ENCODE measurements at regions not wholly inside any gene's neighbourhood (a gene's known extent, or its start where the extent isn't known, plus 50 kb on each side); places are given as distances from the start of the nearest gene placed in this dataset.

- H3K27ac ChIP-seq (ENCODE audit: low read depth in 2 of 2, low read length in 2 of 2): no peak overlapping the region
- H3K27me3 ChIP-seq (ENCODE audit: control insufficient read depth in 2 of 2, insufficient read depth in 2 of 2, low read length in 2 of 2): no peaks in the 10 kb centered on the region
- no peaks in the 10 kb centered on the region for H3K36me3 ChIP-seq (ENCODE audit: control insufficient read depth in 2 of 2, insufficient read depth in 2 of 2, low read length in 2 of 2)
- H3K4me3 ChIP-seq (ENCODE audit: low read length in 2 of 2): no peak overlapping the region
- no peaks in the 10 kb centered on the region for H3K4me1 ChIP-seq (ENCODE audit: control insufficient read depth in 2 of 2, insufficient read depth in 2 of 2, low read length in 2 of 2)
- H3K9me3 ChIP-seq (ENCODE audit: control insufficient read depth in 2 of 2, low read length in 2 of 2): peaks cover 0 to 2% of the 10 kb centered on the region in 2 donors
- no peak overlapping the region for H3K9ac ChIP-seq (ENCODE audit: low read depth in 1 of 2, low read length in 2 of 2)
These were observed 162.5 kb downstream of the IRX2 start for GRCh38 chr5:2588850-2589501.

GRCh38 chr5:2587189-2588031 is 164.1 kb downstream of the IRX2 start:
- no peak overlapping the region for H3K4me3 ChIP-seq (ENCODE audit: low read length in 2 of 2)
- no peak overlapping the region for H3K9ac ChIP-seq (ENCODE audit: low read depth in 1 of 2, low read length in 2 of 2)
- H3K4me1 ChIP-seq (ENCODE audit: control insufficient read depth in 2 of 2, insufficient read depth in 2 of 2, low read length in 2 of 2): no peaks in the 10 kb centered on the region
- peaks cover 0 to 5% of the 10 kb centered on the region in 2 donors for H3K9me3 ChIP-seq (ENCODE audit: control insufficient read depth in 2 of 2, low read length in 2 of 2)
- H3K27ac ChIP-seq (ENCODE audit: low read depth in 2 of 2, low read length in 2 of 2): no peak overlapping the region
- no peaks in the 10 kb centered on the region for H3K27me3 ChIP-seq (ENCODE audit: control insufficient read depth in 2 of 2, insufficient read depth in 2 of 2, low read length in 2 of 2)
- no peaks in the 10 kb centered on the region for H3K36me3 ChIP-seq (ENCODE audit: control insufficient read depth in 2 of 2, insufficient read depth in 2 of 2, low read length in 2 of 2)

DNA sequence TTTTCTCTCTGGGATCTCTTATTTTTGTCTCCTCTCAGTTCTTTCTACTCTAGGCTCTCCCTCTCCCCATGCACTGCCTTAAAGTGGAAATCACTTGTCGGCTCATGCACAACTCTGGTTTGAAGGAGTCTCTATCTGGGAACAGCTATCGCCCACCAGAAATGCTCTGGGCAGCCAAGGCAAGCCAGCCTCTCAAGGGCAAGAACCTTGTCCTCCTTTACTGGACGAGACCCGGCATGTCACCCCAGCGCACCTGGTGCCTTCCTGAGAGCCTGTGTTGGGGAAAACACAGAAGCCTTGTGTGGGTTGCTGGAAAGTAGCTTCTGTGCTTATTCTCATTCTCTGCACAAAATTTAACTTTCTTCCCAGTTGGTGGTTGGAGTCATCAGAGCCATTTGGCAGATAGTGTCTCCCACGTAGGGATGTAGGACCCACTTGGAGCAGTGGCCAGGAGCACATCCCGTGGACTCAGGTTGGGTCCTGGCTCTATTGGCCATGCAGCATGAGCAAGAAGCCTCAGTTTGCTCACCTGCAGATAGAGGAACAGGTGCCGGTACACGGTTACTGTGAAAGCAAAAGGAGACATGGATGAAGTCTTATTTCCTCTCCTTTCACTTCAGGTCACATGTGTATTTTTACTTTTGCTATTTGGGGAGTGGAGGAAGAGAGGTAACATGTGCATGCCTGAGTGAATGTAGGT is 165.3 kb downstream of the IRX2 start:
- Histone ChIP-seq H3K9me3 (ENCODE audit: control insufficient read depth in 2 of 2, low read length in 2 of 2) (peaks cover 0 to 5% of the 10 kb centered on the region in 2 donors), H3K36me3 (ENCODE audit: control insufficient read depth in 2 of 2, insufficient read depth in 2 of 2, low read length in 2 of 2) (no peaks in the 10 kb centered on the region), H3K9ac (ENCODE audit: low read depth in 1 of 2, low read length in 2 of 2) (no peak overlapping the region), H3K27ac (ENCODE audit: low read depth in 2 of 2, low read length in 2 of 2) (no peak overlapping the region), H3K27me3 (ENCODE audit: control insufficient read depth in 2 of 2, insufficient read depth in 2 of 2, low read length in 2 of 2) (no peaks in the 10 kb centered on the region), H3K4me1 (ENCODE audit: control insufficient read depth in 2 of 2, insufficient read depth in 2 of 2, low read length in 2 of 2) (no peaks in the 10 kb centered on the region), H3K4me3 (ENCODE audit: low read length in 2 of 2) (no peak overlapping the region)

DNA sequence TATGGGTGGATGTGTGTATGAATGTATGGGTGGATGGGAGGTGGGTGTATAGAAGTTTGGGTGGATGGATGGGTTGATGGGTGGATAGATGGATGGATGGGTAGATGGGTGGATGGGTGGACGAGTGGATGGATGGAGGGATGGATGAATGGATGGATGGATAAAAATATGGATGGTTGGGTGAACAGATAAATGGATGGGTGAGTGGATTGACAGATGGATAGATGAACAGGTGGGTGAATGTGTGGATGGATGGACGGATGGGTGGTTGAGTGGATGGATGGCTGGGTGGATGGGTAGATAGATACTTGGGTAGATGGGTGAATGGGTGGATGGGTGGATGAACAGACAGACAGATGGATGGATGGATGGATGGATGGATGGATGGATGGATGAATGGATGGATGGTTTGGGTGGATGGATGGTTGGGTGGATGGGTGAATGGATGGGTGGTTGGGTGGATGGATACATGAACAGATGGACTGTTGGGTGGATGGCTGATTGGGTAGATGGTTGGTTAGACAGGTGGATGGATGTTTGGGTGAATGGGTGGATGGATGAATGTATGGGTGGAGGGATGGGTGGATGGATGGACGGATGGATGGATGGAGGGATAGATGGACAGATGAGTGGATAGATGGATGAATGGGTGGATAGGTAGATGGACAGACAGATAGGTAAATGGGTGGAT is 166.8 kb downstream of the IRX2 start:
- H3K4me1 ChIP-seq (ENCODE audit: control insufficient read depth in 2 of 2, insufficient read depth in 2 of 2, low read length in 2 of 2): no peaks in the 10 kb centered on the region
- H3K9me3 ChIP-seq (ENCODE audit: control insufficient read depth in 2 of 2, low read length in 2 of 2): peaks cover 0 to 5% of the 10 kb centered on the region in 2 donors
- H3K9ac ChIP-seq (ENCODE audit: low read depth in 1 of 2, low read length in 2 of 2): no peak overlapping the region
- no peak overlapping the region for H3K27ac ChIP-seq (ENCODE audit: low read depth in 2 of 2, low read length in 2 of 2)
- H3K4me3 ChIP-seq (ENCODE audit: low read length in 2 of 2): no peak overlapping the region
- H3K36me3 ChIP-seq (ENCODE audit: control insufficient read depth in 2 of 2, insufficient read depth in 2 of 2, low read length in 2 of 2): no peaks in the 10 kb centered on the region
- H3K27me3 ChIP-seq (ENCODE audit: control insufficient read depth in 2 of 2, insufficient read depth in 2 of 2, low read length in 2 of 2): no peaks in the 10 kb centered on the region

- H3K9ac ChIP-seq (ENCODE audit: low read depth in 1 of 2, low read length in 2 of 2): no peak overlapping the region
- H3K27me3 ChIP-seq (ENCODE audit: control insufficient read depth in 2 of 2, insufficient read depth in 2 of 2, low read length in 2 of 2): no peaks in the 10 kb centered on the region
- H3K9me3 ChIP-seq (ENCODE audit: control insufficient read depth in 2 of 2, low read length in 2 of 2): peaks cover 0 to 2% of the 10 kb centered on the region in 2 donors
- H3K36me3 ChIP-seq (ENCODE audit: control insufficient read depth in 2 of 2, insufficient read depth in 2 of 2, low read length in 2 of 2): no peaks in the 10 kb centered on the region
- no peak overlapping the region for H3K4me3 ChIP-seq (ENCODE audit: low read length in 2 of 2)
- no peak overlapping the region for H3K27ac ChIP-seq (ENCODE audit: low read depth in 2 of 2, low read length in 2 of 2)
- H3K4me1 ChIP-seq (ENCODE audit: control insufficient read depth in 2 of 2, insufficient read depth in 2 of 2, low read length in 2 of 2): no peaks in the 10 kb centered on the region
These were observed 169.0 kb downstream of the IRX2 start for GRCh38 chr5:2582507-2582906.

DNA sequence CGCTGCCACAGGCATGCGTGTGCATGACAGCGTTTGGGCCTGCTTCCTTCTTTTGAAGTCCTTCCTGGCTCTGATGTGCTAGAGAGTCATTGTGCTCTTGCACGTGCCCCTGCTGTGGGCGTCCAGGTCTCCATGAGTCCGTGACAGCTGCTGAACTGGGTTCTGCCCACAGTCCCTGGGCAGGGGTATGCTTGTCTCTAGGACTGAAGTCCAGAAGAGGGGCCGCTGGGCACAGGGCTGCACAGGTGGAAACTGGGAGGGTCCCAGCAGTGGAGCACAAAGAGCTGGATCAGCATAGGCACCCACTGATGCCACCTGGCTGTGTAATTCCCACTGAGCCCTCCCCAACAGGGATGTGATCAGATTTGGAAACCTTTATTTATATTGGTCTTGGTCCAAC is 169.4 kb downstream of the IRX2 start:
- Histone ChIP-seq H3K27me3 (ENCODE audit: control insufficient read depth in 2 of 2, insufficient read depth in 2 of 2, low read length in 2 of 2) (no peaks in the 10 kb centered on the region), H3K9me3 (ENCODE audit: control insufficient read depth in 2 of 2, low read length in 2 of 2) (peaks cover 0 to 2% of the 10 kb centered on the region in 2 donors), H3K4me1 (ENCODE audit: control insufficient read depth in 2 of 2, insufficient read depth in 2 of 2, low read length in 2 of 2) (no peaks in the 10 kb centered on the region), H3K9ac (ENCODE audit: low read depth in 1 of 2, low read length in 2 of 2) (no peak overlapping the region), H3K36me3 (ENCODE audit: control insufficient read depth in 2 of 2, insufficient read depth in 2 of 2, low read length in 2 of 2) (no peaks in the 10 kb centered on the region), H3K27ac (ENCODE audit: low read depth in 2 of 2, low read length in 2 of 2) (no peak overlapping the region), H3K4me3 (ENCODE audit: low read length in 2 of 2) (no peak overlapping the region)

GRCh38 chr5:2581418-2581817 is 170.1 kb downstream of the IRX2 start:
- Histone ChIP-seq H3K4me1 (ENCODE audit: control insufficient read depth in 2 of 2, insufficient read depth in 2 of 2, low read length in 2 of 2) (no peaks in the 10 kb centered on the region), H3K9ac (ENCODE audit: low read depth in 1 of 2, low read length in 2 of 2) (no peak overlapping the region), H3K4me3 (ENCODE audit: low read length in 2 of 2) (no peak overlapping the region), H3K27ac (ENCODE audit: low read depth in 2 of 2, low read length in 2 of 2) (no peak overlapping the region), H3K9me3 (ENCODE audit: control insufficient read depth in 2 of 2, low read length in 2 of 2) (peaks cover 0 to 2% of the 10 kb centered on the region in 2 donors), H3K27me3 (ENCODE audit: control insufficient read depth in 2 of 2, insufficient read depth in 2 of 2, low read length in 2 of 2) (no peaks in the 10 kb centered on the region), H3K36me3 (ENCODE audit: control insufficient read depth in 2 of 2, insufficient read depth in 2 of 2, low read length in 2 of 2) (no peaks in the 10 kb centered on the region)

- Histone ChIP-seq H3K9me3 (ENCODE audit: control insufficient read depth in 2 of 2, low read length in 2 of 2) (peaks cover 0 to 2% of the 10 kb centered on the region in 2 donors), H3K9ac (ENCODE audit: low read depth in 1 of 2, low read length in 2 of 2) (no peak overlapping the region), H3K36me3 (ENCODE audit: control insufficient read depth in 2 of 2, insufficient read depth in 2 of 2, low read length in 2 of 2) (no peaks in the 10 kb centered on the region), H3K27ac (ENCODE audit: low read depth in 2 of 2, low read length in 2 of 2) (no peak overlapping the region), H3K4me1 (ENCODE audit: control insufficient read depth in 2 of 2, insufficient read depth in 2 of 2, low read length in 2 of 2) (no peaks in the 10 kb centered on the region), H3K27me3 (ENCODE audit: control insufficient read depth in 2 of 2, insufficient read depth in 2 of 2, low read length in 2 of 2) (no peaks in the 10 kb centered on the region), H3K4me3 (ENCODE audit: low read length in 2 of 2) (no peak overlapping the region)
These were observed 172.4 kb downstream of the IRX2 start for GRCh38 chr5:2579126-2579525.

DNA sequence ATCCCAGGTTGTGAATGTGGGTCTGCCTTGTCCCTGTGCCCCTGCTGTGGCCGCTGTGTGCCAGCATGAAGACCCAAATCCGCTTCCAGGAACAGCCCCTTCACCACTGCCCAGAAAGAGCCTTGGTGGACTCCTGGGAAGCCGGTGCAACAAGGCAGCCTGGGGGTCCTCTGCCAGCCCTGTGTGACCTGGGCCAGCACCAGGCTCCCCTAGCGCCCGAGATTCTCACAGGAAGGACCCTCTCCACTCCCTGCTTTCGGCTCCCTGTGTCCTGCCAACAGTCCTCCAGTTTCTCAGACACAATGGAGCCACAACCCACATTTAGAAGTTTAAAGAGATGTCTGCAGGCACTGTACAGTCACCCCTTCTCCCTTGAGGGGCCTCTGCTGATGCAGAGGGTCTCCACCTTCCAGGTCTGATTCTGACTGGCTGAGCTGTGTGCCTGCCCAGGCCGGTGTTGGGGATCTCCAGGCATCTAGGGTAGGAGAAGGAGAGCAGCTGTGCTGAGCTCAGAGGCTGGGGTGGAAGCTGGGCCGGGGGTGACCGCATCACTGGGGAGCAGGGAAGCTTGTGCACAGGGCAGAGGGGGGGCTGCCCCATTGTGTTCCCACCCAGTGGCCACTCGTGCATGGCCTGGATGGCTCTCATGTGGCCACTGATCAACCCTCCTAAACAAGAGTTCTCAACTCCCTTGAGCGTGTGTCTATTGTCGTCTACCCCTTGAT is 174.0 kb downstream of the IRX2 start:
- Histone ChIP-seq H3K4me1 (ENCODE audit: control insufficient read depth in 2 of 2, insufficient read depth in 2 of 2, low read length in 2 of 2) (no peaks in the 10 kb centered on the region), H3K9ac (ENCODE audit: low read depth in 1 of 2, low read length in 2 of 2) (no peak overlapping the region), H3K36me3 (ENCODE audit: control insufficient read depth in 2 of 2, insufficient read depth in 2 of 2, low read length in 2 of 2) (no peaks in the 10 kb centered on the region), H3K9me3 (ENCODE audit: control insufficient read depth in 2 of 2, low read length in 2 of 2) (peaks cover 0 to under 1% of the 10 kb centered on the region in 2 donors), H3K27me3 (ENCODE audit: control insufficient read depth in 2 of 2, insufficient read depth in 2 of 2, low read length in 2 of 2) (no peaks in the 10 kb centered on the region), H3K4me3 (ENCODE audit: low read length in 2 of 2) (no peak overlapping the region), H3K27ac (ENCODE audit: low read depth in 2 of 2, low read length in 2 of 2) (no peak overlapping the region)

Measured in mucosa of rectum (tissue), 2 donors.